GM12878 (cell line): ENCODE measurements at regions not wholly inside any gene's neighbourhood (a gene's known extent, or its start where the extent isn't known, plus 50 kb on each side); places are given as distances from the start of the nearest gene placed in this dataset.
A peak's percentile ranks its signal among the peaks of the same experiment; 100 is the strongest.

Source experiments
- ATAC-seq: fragments of 200-7000 bp; cut with Tn5 transposase; 3 replicates; pipeline ENCODE4 v1.9.1; 2020; ENCODE audit warnings: mild to moderate bottlenecking, moderate library complexity
- BruUV-seq: library from RNA; stranded (reverse); fragments of 400-500 nt; replicated peaks from 2 replicates; lab custom pipeline; 2021; lab: Mats Ljungman, UMichigan
- CTCF ChIA-PET: fragments of 300-600 bp; sonication (Branson Sonifier 250); formaldehyde crosslinking; extraction: SDS; loops from one replicate; lab custom pipeline; 2021; ENCODE audit warnings: inconsistent platforms; lab: Yijun Ruan, JAX
- POLR2A ChIA-PET: fragments of 350-600 bp; formaldehyde crosslinking; extraction: SDS; loops from one replicate; lab custom pipeline; 2021; ENCODE audit warnings: inconsistent platforms; lab: Charles Lee
- RAD21 ChIA-PET: fragments of 300-600 bp; sonication (Branson Sonifier 250); formaldehyde crosslinking; loops from one replicate; lab custom pipeline; 2023; ENCODE audit warnings: antibody characterized with exemption; ENCODE audit not compliant: unreplicated experiment; lab: Charles Lee
- SMC1A ChIA-PET: fragments of 300-600 bp; sonication (Branson Sonifier 250); formaldehyde crosslinking; loops from one replicate; lab custom pipeline; 2023; ENCODE audit not compliant: unreplicated experiment, uncharacterized antibody; lab: Charles Lee
- DNase-seq: peaks from one replicate; pipeline ENCODE4 v3.0.0-alpha.2; 2011; ENCODE audit warnings: low read depth, low spot score
- FAIRE-seq: peaks from 3 replicates; lab custom pipeline; 2011; peaks lifted over from hg19 to GRCh38; lab: Jason Lieb, UNC
- H2AFZ ChIP-seq: 2 replicates; pipeline ENCODE4 v1.6.0; 2011; ENCODE audit warnings: low read depth, low read length, control low read depth; ENCODE audit not compliant: control insufficient read depth
- H3K27ac ChIP-seq: 2 replicates; pipeline ENCODE4 v1.5.1; 2011; ENCODE audit warnings: control low read depth; ENCODE audit not compliant: control insufficient read depth, insufficient read depth
- H3K27me3 ChIP-seq, 2 experiments: replicated peaks in 1 of 2; 2 replicates each; pipeline versions ENCODE4 v1.6.0 to v1.6.1; 2011; ENCODE audit warnings: low read length in 1 of 2; ENCODE audit not compliant: control insufficient read depth in 2 of 2, insufficient read depth in 2 of 2
- H3K36me3 ChIP-seq, 2 experiments: 2 replicates each; pipeline ENCODE4 v1.5.1; 2011; ENCODE audit warnings: low read length in 1 of 2; ENCODE audit not compliant: control insufficient read depth in 2 of 2, insufficient read depth in 2 of 2
- H3K4me1 ChIP-seq: 2 replicates; pipeline ENCODE4 v1.6.1; 2011; ENCODE audit warnings: mild to moderate bottlenecking, low read length, moderate library complexity, mixed read lengths; ENCODE audit not compliant: control insufficient read depth, insufficient read depth
- H3K4me2 ChIP-seq: 2 replicates; pipeline ENCODE4 v1.6.0; 2011; ENCODE audit warnings: control low read depth; ENCODE audit not compliant: control insufficient read depth, insufficient read depth
- H3K4me3 ChIP-seq: fragments of 200-600 bp; sonication (generic); 2 replicates; pipeline ENCODE4 v1.5.1; 2016
- H3K79me2 ChIP-seq: 2 replicates; pipeline ENCODE4 v1.6.0; 2011; ENCODE audit warnings: low read length; ENCODE audit not compliant: control insufficient read depth, insufficient read depth
- H3K9ac ChIP-seq: 2 replicates; pipeline ENCODE4 v1.8.0; 2011; ENCODE audit warnings: low read length, control low read depth, mixed read lengths; ENCODE audit not compliant: control insufficient read depth, insufficient read depth
- H3K9me3 ChIP-seq: replicated peaks from 3 replicates; pipeline ENCODE4 v1.5.1; 2011; ENCODE audit warnings: mild to moderate bottlenecking, low read length; ENCODE audit not compliant: control insufficient read depth, insufficient read depth
- H4K20me1 ChIP-seq: 2 replicates; pipeline ENCODE4 v1.6.0; 2011; ENCODE audit not compliant: control insufficient read depth, insufficient read depth
- ETV6 ChIP-seq, 2 experiments: fragments of 450-650 bp in 1 of 2; IDR thresholded peaks in 1 of 2; conservative IDR thresholded peaks in 1 of 2; 2 replicates each; pipeline ENCODE4 v1.6.1; 2014; ENCODE audit warnings: antibody characterized with exemption in 1 of 2, borderline replicate concordance in 1 of 2, low read depth in 1 of 2, mild to moderate bottlenecking in 1 of 2, moderate library complexity in 1 of 2
- JUNB ChIP-seq: IDR thresholded peaks from 2 replicates; pipeline ENCODE4 v1.6.1; 2016; ENCODE audit warnings: antibody characterized with exemption, mild to moderate bottlenecking
- RUNX3 ChIP-seq: IDR thresholded peaks from 2 replicates; pipeline ENCODE4 v1.6.1; 2012; ENCODE audit warnings: low read length, inconsistent platforms
- SPI1 ChIP-seq: IDR thresholded peaks from 2 replicates; pipeline ENCODE4 v1.6.1; 2011; ENCODE audit warnings: low read depth, mild to moderate bottlenecking, low read length, moderate library complexity, borderline replicate concordance; ENCODE audit not compliant: insufficient read depth
- ZNF384 ChIP-seq: IDR thresholded peaks from 2 replicates; pipeline ENCODE4 v1.6.1; 2012; ENCODE audit warnings: low read depth, mild to moderate bottlenecking, low read length, improper control_type of control experiment, borderline replicate concordance
- WGBS: methylation state at CpG from one replicate; pipeline ENCODE4 v1.1.6; 2016; ENCODE audit warnings: low lambda C conversion rate; ENCODE audit not compliant: insufficient replicate concordance, insufficient coverage; ENCODE audit errors: missing lambda C conversion rate; 5-methylcytosine and 5-hydroxymethylcytosine counted together
- in situ Hi-C: fragments of 300-500 bp; cut with MboI; formaldehyde crosslinking; loops from 9 replicates; pipeline ENCODE4 v1.14.3; 2018; ENCODE audit warnings: mixed read lengths
- intact Hi-C: fragments of 100-400 bp; cut with micrococcal nuclease; formaldehyde crosslinking; loops from one replicate; pipeline ENCODE4 v1.14.2; 2022; ENCODE audit not compliant: unreplicated experiment

GRCh38 chr11:35058669-35059434 lies 80.1 kb upstream of the CD44 start:
- ATAC-seq (peak; percentile 32), FAIRE-seq (no peak), DNase-seq (no peak)
- peak overlapping the region; percentile 36; the same call in 1 of the 2 replicates for H2AFZ ChIP-seq
- POLR2A ChIA-PET: interaction anchor here (1.0 to 1.4 kb wide), 2 partner anchors 20 to 85 kb away, joined by 3 read pairs; no protein-coding TSS in a partner anchor
- TF ChIP-seq RUNX3: peak; percentile 3
- no peak for TF ChIP-seq ZNF384
- peak; percentile 71 for TF ChIP-seq SPI1
- peak in 1 of 2 experiments; percentile 93; a peak in 2 of 4 replicates for TF ChIP-seq ETV6 (conservative IDR thresholded peaks at IDR 0.05 in 1 of 2, IDR thresholded peaks at IDR 0.05 in 1 of 2; ENCODE audit: borderline replicate concordance in 1 of 2, low read depth in 1 of 2)
- no peak for TF ChIP-seq JUNB
- no peaks in the 10 kb centered on the region for H3K79me2 ChIP-seq
- RAD21 ChIA-PET: interaction anchor here (0.6 to 1.4 kb wide), 4 partner anchors 9 to 88 kb away, joined by 3 to 8 read pairs (median 3); partner anchors contain the start of gene CD44
- in situ Hi-C loops (no loop called here), intact Hi-C loops (no loop called here)
- peaks cover 10% of the 10 kb centered on the region; the same call in 2 of the 3 replicates for H3K9me3 ChIP-seq
- no peaks in the 10 kb centered on the region for H3K36me3 ChIP-seq
- peaks cover 11% of the 10 kb centered on the region for H3K4me1 ChIP-seq
- CTCF ChIA-PET: interaction anchor here (0.9 to 1.5 kb wide), 5 partner anchors 12 to 179 kb away, joined by 3 to 4 read pairs (median 3); no protein-coding TSS in a partner anchor
- SMC1A ChIA-PET: interaction anchor here (0.7 to 3.1 kb wide), 14 partner anchors 8 to 213 kb away, joined by 3 to 13 read pairs (median 4); no protein-coding TSS in a partner anchor
- H3K4me2 ChIP-seq: no peak overlapping the region
- H3K27me3 ChIP-seq: no peaks in the 10 kb centered on the region
- no peak overlapping the region for H3K9ac ChIP-seq
- no TSS peak for BruUV-seq
- no peak overlapping the region; the same call in 1 of the 2 replicates for H3K27ac ChIP-seq
- H4K20me1 ChIP-seq: no peaks in the 10 kb centered on the region
- 26% methylated on average over 5 of the region's 5 CpGs for WGBS
- no peak overlapping the region for H3K4me3 ChIP-seq
